H1 (cell line): ENCODE measurements at regions not wholly inside any gene's neighbourhood (a gene's known extent, or its start where the extent isn't known, plus 50 kb on each side); places are given as distances from the start of the nearest gene placed in this dataset.

ENCODE experiments used
- ATF3 ChIP-seq: IDR thresholded peaks from 2 replicates; pipeline ENCODE4 v1.6.1; 2011; ENCODE audit warnings: low read depth, mild to moderate bottlenecking, low read length; ENCODE audit not compliant: insufficient read depth
- CHD7 ChIP-seq: fragments of 300-600 bp; sonication (generic); IDR thresholded peaks from 2 replicates; pipeline ENCODE4 v1.7.1; 2012; ENCODE audit warnings: low read length, moderate library complexity, mild to moderate bottlenecking, inconsistent platforms; ENCODE audit not compliant: insufficient replicate concordance
- POU5F1 ChIP-seq: IDR thresholded peaks from 2 replicates; pipeline ENCODE4 v1.6.1; 2011; ENCODE audit warnings: low read depth, mild to moderate bottlenecking, low read length, moderate library complexity
- RBBP5 ChIP-seq: IDR thresholded peaks from 2 replicates; pipeline ENCODE4 v1.7.1; 2012; ENCODE audit warnings: low read depth, mild to moderate bottlenecking, inconsistent platforms, low read length, moderate library complexity, borderline replicate concordance

- TF ChIP-seq CHD7: no peak
- TF ChIP-seq ATF3: no peak
- TF ChIP-seq RBBP5: no peak
- TF ChIP-seq POU5F1: no peak
Observed at GRCh38 chr5:142507531-142508372, 178.1 kb downstream of the FGF1 start (continued).
